DOHH2 (cell line): ENCODE measurements at regions not wholly inside any gene's neighbourhood (a gene's known extent, or its start where the extent isn't known, plus 50 kb on each side); places are given as distances from the start of the nearest gene placed in this dataset.

Experiments
- CTCF ChIP-seq: fragments of 200-600 bp; sonication (generic); IDR thresholded peaks from one replicate; pipeline ENCODE4 v1.5.1; 2014; ENCODE audit warnings: antibody characterized with exemption, mild to moderate bottlenecking, low read depth, low read length; ENCODE audit not compliant: poor library complexity, severe bottlenecking
- EZH2phosphoT487 ChIP-seq: fragments of 200-600 bp; sonication (generic); IDR thresholded peaks from 2 replicates; pipeline ENCODE4 v1.6.1; 2017; ENCODE audit warnings: borderline replicate concordance, mild to moderate bottlenecking, antibody characterized with exemption, low read length, moderate library complexity, mixed read lengths

- TF ChIP-seq CTCF (no peak), EZH2phosphoT487 (no peak)
Observed at GRCh38 chr2:176813156-176813555, 399.4 kb upstream of the HNRNPA3 start.
